KG1 (cell line): ENCODE measurements at regions not wholly inside any gene's neighbourhood (a gene's known extent, or its start where the extent isn't known, plus 50 kb on each side); places are given as distances from the start of the nearest gene placed in this dataset.

ENCODE experiments used
- DNase-seq: peaks from one replicate; lab custom pipeline; 2025; lab: John Stamatoyannopoulos, UW

DNA sequence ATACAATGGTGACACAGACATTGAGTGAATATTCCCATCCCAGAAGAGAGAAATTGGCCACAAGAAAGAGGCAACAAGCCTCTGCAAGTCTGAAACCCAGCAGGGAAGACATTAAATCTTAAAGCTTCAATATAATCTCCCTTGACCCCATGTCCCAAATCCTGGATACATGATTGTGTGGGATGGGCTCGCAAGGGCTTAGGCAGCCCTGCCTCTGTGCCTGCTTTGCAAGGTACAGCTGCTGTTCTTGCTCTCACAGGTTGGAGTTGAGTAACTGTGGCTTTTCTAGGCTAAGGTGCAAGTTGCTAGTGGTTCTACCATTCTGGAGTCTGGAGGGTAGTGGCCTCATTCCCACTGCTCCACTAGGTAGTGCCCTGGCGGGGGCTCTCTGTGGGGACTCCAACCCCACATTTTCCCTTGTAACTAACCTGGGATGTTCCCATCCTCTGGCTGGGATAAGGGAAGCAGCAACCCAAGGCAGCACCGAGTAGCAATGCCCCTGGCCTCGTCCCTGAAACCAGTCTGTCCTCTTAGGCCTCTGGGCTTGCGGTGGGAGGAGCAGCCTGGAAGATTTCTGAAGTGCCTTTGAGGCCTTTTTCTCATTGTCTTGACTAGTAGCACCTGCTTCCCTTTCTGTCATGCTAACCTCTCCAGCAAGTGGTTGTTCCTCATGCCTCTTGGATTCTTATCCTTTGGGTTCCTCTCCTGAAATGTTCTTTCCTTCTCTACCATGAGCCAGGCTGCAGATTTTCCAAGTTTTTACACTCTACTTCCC lies 90.0 kb downstream of the FAM174B start:
- no peak for DNase-seq

GRCh38 chr15:92561754-92562153 lies 93.8 kb downstream of the FAM174B start:
- DNase-seq = no peak

- no peak for DNase-seq
These were observed 102.3 kb downstream of the FAM174B start for GRCh38 chr15:92553317-92553716.

DNA sequence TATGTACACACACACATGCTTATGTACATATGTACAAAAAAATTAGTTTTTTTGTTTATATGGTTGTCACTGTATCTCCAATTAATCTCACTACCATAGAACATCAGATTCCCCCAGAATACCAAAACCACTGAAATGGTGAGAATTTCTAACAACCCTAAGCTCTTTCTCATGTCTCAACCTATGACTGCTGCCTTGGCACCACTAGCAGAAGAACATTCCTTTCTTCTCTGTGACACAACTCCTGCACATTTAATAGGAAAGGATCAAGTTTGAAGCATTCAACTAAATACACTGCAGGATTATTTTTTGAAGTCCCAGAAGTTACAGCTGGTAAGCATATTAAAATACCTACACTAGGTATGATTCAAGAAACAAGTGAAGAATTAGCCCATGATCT lies 109.6 kb downstream of the FAM174B start:
- no peak for DNase-seq

DNA sequence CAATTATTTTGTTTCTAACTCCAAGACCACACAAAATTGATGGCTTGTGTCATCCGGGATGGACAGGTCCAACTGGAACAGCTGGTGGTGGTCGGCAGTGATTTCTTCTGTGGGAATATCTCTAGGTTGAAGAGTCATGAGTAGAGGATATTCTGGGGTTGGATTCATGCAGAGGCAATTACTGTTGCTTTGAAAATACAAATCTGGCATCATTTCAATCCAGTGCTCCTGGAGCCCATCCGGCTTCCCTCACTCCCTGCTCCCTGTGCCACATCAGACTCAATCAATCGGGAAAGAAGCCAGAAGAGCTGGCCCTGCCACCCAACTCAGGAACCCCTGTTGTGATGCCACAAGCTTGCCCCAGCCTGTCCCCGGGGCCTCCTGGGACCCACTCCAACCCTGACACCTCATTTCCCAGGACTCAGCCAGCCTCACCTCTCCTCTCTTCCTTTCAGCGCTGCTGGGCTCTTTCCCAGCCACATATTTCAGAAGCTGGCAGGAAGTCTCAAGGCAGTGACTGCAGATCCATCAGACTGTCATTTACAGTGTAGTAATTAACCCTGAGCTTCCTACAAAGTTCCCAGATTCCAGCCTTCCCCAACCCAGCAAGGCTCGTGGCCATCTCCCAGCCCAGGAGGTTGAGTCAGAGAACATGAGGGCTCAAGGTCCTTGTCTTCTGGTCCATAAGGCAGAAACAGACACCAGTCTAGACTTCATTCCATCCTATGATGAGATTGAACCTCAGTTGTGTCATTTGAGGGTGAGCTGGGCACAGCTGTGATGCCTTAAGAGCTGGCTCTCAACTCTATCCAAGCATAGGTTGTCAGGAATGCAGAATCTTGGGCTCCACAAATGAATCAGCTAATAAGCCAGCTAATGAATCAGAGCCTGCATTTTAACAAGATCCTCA lies 114.0 kb downstream of the FAM174B start:
- DNase-seq = no peak

DNA sequence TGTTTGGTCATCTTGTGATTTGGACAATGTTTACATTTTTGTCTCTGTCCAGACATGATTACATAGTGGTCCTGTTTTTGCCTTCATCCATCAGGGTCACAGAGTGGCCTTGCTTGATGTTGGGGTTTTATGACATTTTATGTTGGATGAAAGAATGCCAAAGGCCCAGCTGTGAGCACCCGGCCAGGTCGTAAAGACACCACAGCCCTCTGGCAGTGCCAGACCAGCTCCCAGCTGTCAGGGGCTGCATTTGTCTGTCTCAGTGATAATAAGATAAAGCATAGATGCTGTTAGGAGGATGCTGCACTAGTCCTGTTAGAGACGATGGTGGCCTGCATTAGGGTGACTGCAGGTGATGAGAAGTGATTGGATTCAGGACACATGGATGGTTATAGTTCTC lies 117.5 kb downstream of the FAM174B start:
- no peak for DNase-seq

GRCh38 chr15:92533298-92533697 lies 122.3 kb downstream of the FAM174B start:
- no peak for DNase-seq

DNA sequence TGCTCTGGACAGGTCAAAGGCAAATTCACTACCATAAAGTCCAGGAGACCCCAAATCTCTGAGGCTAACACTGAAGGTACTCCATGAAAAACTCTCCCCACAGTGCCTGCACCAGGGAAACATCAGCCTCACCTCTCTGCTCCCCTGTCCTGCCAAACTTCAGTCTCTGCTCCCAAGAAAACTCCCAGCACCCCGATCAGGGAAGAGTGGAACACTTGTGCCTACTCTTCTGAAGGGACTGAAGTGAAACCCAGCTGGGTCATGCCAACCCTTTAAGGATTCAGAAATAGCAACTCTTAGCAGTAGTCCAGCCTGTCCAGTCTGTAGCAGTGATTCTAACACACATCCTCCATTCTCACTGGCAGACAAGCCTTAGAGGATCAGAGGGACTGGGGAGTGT lies 124.2 kb downstream of the FAM174B start:
- DNase-seq = no peak

DNA sequence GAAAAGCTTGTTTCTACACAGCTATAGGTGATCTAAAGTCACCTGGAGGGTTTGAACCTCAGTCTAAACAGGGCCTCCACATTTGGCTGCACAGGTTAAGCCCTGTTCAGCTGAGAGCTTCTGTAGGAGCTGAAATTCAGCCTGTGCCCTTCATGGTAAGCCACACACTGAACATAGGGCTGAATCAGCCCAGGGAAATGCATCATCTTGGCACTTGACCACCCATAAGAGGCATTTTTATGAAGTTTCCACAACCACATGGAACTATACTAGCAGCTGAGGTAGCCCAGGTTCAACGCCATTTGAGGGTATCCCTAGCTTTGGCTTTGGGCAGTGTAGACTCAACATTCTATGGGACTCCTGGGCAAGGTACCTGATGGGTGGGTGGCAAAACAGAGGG lies 126.8 kb downstream of the FAM174B start:
- no peak for DNase-seq

GRCh38 chr15:92527197-92527596 lies 128.4 kb downstream of the FAM174B start:
- no peak for DNase-seq

- no peak for DNase-seq
These were observed 129.8 kb downstream of the FAM174B start for GRCh38 chr15:92525758-92526245.

DNA sequence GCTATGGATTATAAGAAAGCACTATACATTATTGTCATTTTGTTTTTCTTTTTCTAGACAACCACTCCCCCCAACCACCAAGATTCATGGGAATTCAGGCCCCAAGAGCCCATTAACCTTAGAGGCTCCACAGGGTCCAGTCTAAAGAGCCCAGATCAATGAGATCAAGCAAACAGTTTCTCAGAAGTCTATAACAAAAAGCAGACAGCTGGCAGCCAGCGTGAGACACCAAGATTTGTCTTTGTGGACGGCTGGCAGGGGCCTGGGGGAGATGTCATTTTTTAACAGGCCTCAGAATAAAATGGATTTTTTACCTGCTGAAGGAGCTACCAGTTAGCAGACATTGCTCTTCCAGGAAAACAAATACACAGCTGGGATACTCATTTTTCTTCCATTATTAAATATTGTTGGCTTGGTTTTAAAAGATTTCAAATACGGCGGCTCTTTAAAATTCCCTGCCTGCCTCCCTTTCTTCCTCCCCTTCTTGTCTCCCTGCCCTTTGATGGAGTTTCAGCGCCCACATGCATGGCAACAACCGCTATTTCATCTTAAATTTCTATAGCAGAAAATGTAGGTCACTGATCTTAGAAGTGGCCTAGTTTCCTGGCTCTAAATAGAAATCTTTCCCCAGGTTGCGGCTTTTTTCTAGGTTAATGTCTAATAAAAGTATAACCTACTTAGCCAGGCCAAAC lies 130.6 kb downstream of the FAM174B start:
- DNase-seq = no peak

DNA sequence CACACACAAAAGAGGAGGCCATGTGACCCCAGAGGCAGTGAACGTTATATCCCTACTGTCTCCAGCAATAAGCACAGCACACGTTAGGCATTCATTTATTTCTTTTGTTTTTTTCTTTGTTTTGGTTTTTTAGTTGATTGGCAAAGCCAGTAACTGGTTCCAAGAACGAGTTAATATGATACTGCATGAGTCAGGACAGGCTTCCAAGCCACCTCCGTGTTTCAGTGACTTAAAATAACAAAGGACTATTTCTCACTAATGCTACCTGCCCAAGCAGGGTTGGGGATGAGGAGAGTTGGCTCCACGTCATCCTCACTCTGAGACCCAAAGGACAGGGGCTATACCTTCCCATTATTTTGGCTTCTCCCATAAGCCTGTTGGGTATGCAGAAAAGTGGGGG lies 130.5 kb downstream of the ST8SIA2 start:
- no peak for DNase-seq

DNA sequence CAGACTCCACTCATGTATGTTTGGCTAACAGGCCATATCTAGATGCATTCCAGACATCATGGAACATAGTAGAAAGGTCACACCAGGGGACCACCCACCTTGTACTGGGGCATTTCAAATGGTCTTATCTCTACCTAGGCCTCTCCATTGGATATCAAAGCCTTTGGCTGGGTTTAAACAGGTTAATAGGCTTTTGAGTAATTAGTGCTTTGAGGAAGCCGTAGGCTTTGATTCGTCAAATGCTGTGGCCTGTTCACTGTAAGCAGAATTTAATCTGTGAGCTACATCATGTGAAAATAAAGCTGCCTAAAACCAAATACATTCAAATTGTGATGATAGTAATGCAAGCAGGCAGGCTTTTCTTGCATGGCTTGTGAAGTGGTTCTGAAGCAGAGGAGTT lies 129.5 kb downstream of the ST8SIA2 start:
- no peak for DNase-seq

GRCh38 chr15:92521624-92522008 lies 127.9 kb downstream of the ST8SIA2 start:
- DNase-seq = peak; percentile 5

DNA sequence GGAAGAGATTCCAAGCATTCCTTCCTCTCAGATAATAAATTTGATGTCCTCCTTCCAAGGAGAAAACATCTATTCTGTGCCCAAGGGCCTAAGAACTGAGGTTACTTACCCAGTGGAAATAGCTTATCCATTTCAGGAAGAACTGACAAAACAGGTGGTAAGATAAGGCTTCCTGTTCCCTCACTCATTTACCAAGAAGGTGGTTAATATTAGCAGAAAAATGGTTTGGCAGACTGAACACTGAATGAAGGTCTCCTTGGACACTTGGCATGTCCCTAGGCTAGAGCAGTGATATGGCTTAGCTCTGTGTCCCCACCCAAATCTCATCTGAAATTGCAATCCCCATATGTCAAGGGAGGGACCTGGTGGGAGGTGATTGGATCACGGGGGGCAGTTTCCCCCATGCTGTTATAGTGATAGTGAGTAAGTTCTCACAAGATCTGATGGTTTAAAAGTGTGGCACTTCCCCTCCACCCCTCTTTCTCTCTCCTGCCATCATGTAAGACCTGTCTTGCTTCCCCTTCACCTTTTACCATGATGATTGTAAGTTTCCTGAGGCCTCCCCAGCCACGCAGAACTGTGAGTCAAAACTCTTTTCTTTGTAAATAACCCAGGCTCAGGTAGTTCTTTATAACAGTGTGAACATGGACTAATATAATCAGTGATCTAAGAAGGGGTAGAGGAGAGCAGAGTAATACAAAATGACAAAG lies 127.4 kb downstream of the ST8SIA2 start:
- DNase-seq = no peak

- DNase-seq = no peak
These were observed 126.0 kb downstream of the ST8SIA2 start for GRCh38 chr15:92519709-92520108.
